Activated naive CD8-positive, alpha-beta T cell treated with anti-CD3 and anti-CD28 coated beads, Interleukin-2, amount 10 ng/mL, durations not matched to agents 7 days and 5 days (primary cell): ENCODE measurements at regions not wholly inside any gene's neighbourhood (a gene's known extent, or its start where the extent isn't known, plus 50 kb on each side); places are given as distances from the start of the nearest gene placed in this dataset.

Experiments used
- ATAC-seq: fragments of 150-1000 bp; cut with Tn5 transposase; one replicate; pipeline ENCODE4 v1.10.0; 2021; ENCODE audit warnings: low read depth, moderate library complexity
- POLR2A ChIA-PET: fragments of 350-600 bp; sonication (Branson Sonifier 250); formaldehyde crosslinking; loops from one replicate; lab custom pipeline; 2021; ENCODE audit warnings: antibody characterized with exemption; lab: Charles Lee
- DNase-seq: peaks from one replicate; pipeline ENCODE4 v3.0.0; 2021
- H3K27ac Mint-ChIP-seq: one replicate; pipeline ENCODE4 v1.8.0; 2022; ENCODE audit warnings: mild to moderate bottlenecking, mixed read lengths
- H3K27me3 Mint-ChIP-seq: one replicate; pipeline ENCODE4 v1.8.0; 2022; ENCODE audit warnings: mild to moderate bottlenecking, moderate library complexity, mixed read lengths
- H3K36me3 Mint-ChIP-seq: one replicate; pipeline ENCODE4 v1.8.0; 2021; ENCODE audit warnings: mild to moderate bottlenecking, mixed read lengths
- H3K4me1 Mint-ChIP-seq: one replicate; pipeline ENCODE4 v1.8.0; 2021; ENCODE audit warnings: mixed read lengths
- H3K4me3 Mint-ChIP-seq: one replicate; pipeline ENCODE4 v1.8.0; 2022; ENCODE audit warnings: mild to moderate bottlenecking, moderate library complexity, mixed read lengths
- H3K9me3 Mint-ChIP-seq: one replicate; pipeline ENCODE4 v1.8.0; 2021; ENCODE audit warnings: mixed read lengths

DNA sequence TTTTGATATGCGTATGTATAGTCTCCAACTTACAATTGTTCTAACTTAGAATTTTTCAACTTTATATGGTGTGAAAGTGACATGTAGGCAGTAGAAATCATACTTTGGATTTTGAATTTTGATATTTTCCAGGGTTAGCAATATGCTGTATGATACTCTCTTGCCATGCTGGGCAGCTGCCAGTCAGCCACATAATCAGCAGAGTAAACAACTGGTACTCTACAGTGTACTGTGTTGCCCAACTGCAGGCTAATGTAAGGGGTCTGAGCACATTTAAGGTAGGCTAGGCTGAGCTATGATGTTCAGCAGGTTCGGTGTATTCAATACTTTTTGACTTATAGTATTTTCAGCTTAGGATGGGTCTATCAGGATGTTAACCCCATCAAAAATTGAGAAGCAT is 52.0 kb upstream of the RYK start:
- ATAC-seq = no peak
- POLR2A ChIA-PET = interaction anchor here (0.7 kb wide), 1 partner anchor 225 kb away, joined by 3 read pairs; no protein-coding TSS in a partner anchor

GRCh38 chr3:134300520-134300919 is 49.9 kb upstream of the RYK start:
- H3K27ac Mint-ChIP-seq = no peak overlapping the region
- peaks cover 1% of the 10 kb centered on the region for H3K4me1 Mint-ChIP-seq
- DNase-seq (no peak), ATAC-seq (no peak)
- peaks cover 2% of the 10 kb centered on the region for H3K9me3 Mint-ChIP-seq
- peaks cover 63% of the 10 kb centered on the region for H3K27me3 Mint-ChIP-seq
- no peak overlapping the region for H3K4me3 Mint-ChIP-seq
- POLR2A ChIA-PET = no interaction called here
- H3K36me3 Mint-ChIP-seq = peaks cover 3% of the 10 kb centered on the region

More for the DNA sequence above, 52.0 kb upstream of the RYK start:
- H3K4me3 Mint-ChIP-seq = no peak overlapping the region
- H3K36me3 Mint-ChIP-seq = no peaks in the 10 kb centered on the region
- no peak for DNase-seq
- no peaks in the 10 kb centered on the region for H3K9me3 Mint-ChIP-seq
- peaks cover 71% of the 10 kb centered on the region for H3K27me3 Mint-ChIP-seq
- peaks cover 1% of the 10 kb centered on the region for H3K4me1 Mint-ChIP-seq
- H3K27ac Mint-ChIP-seq = no peak overlapping the region
